HEK293 (cell line): ENCODE measurements at regions not wholly inside any gene's neighbourhood (a gene's known extent, or its start where the extent isn't known, plus 50 kb on each side); places are given as distances from the start of the nearest gene placed in this dataset.

Experiments
- SP2 ChIP-seq: fragments of 450-650 bp; formaldehyde crosslinking; IDR thresholded peaks from 2 replicates; pipeline ENCODE4 v1.5.1; 2016; ENCODE audit warnings: missing biosample characterization, missing genetic modification characterization
- ZIC2 ChIP-seq: fragments of 450-650 bp; formaldehyde crosslinking; IDR thresholded peaks from 2 replicates; pipeline ENCODE4 v1.5.1; 2016; ENCODE audit warnings: missing biosample characterization, missing genetic modification characterization
- ZNF19 ChIP-seq: fragments of 450-650 bp; formaldehyde crosslinking; IDR thresholded peaks from 2 replicates; pipeline ENCODE4; 2016; ENCODE audit warnings: missing biosample characterization, missing genetic modification characterization, low read depth
- ZNF23 ChIP-seq: fragments of 450-650 bp; formaldehyde crosslinking; IDR thresholded peaks from 2 replicates; pipeline ENCODE4 v1.5.1; 2016; ENCODE audit warnings: missing biosample characterization, missing genetic modification characterization, borderline replicate concordance
- ZNF24 ChIP-seq: fragments of 450-650 bp; formaldehyde crosslinking; IDR thresholded peaks from 2 replicates; pipeline ENCODE4 v1.5.1; 2016; ENCODE audit warnings: missing biosample characterization, missing genetic modification characterization
- ZNF274 ChIP-seq, 2 experiments: fragments of 200-500 bp in 1 of 2; fragments of 450-650 bp in 1 of 2; sonication (Bioruptor generic) in 1 of 2; formaldehyde crosslinking in 1 of 2; IDR thresholded peaks; 2 replicates each; pipeline versions ENCODE4 v1.5.1 to v1.6.1; 2014 to 2016; ENCODE audit warnings: borderline replicate concordance in 1 of 2, inconsistent platforms in 1 of 2, low read length in 1 of 2, missing biosample characterization in 1 of 2, missing genetic modification characterization in 1 of 2
- ZNF292 ChIP-seq: fragments of 450-650 bp; formaldehyde crosslinking; IDR thresholded peaks from 2 replicates; pipeline ENCODE4 v1.5.1; 2016; ENCODE audit warnings: low read depth, missing biosample characterization, missing genetic modification characterization, borderline replicate concordance
- ZNF514 ChIP-seq: fragments of 450-650 bp; formaldehyde crosslinking; IDR thresholded peaks from 2 replicates; pipeline ENCODE4 v1.5.1; 2016; ENCODE audit warnings: missing biosample characterization, missing genetic modification characterization
- ZNF555 ChIP-seq: fragments of 450-650 bp; formaldehyde crosslinking; conservative IDR thresholded peaks from 2 replicates; pipeline ENCODE4 v1.5.1; 2017; ENCODE audit warnings: missing biosample characterization, mild to moderate bottlenecking, missing genetic modification characterization, inconsistent platforms
- TF ChIP-seq, protein P1 (sequence below): fragments of 450-650 bp; formaldehyde crosslinking; IDR thresholded peaks from 2 replicates; pipeline ENCODE4 v1.5.1; 2016; ENCODE audit warnings: missing biosample characterization, missing genetic modification characterization
- TF ChIP-seq, protein P2 (sequence below): fragments of 450-650 bp; formaldehyde crosslinking; IDR thresholded peaks from 2 replicates; pipeline ENCODE4 v1.5.1; 2016; ENCODE audit warnings: missing biosample characterization, missing genetic modification characterization
- TF ChIP-seq, protein P3 (sequence below): fragments of 450-650 bp; formaldehyde crosslinking; IDR thresholded peaks from 2 replicates; pipeline ENCODE4 v1.5.1; 2016; ENCODE audit warnings: missing biosample characterization, missing genetic modification characterization
- TF ChIP-seq, protein P4 (sequence below): fragments of 450-650 bp; formaldehyde crosslinking; IDR thresholded peaks from 2 replicates; pipeline ENCODE4 v1.5.1; 2016; ENCODE audit warnings: missing biosample characterization, missing genetic modification characterization

DNA sequence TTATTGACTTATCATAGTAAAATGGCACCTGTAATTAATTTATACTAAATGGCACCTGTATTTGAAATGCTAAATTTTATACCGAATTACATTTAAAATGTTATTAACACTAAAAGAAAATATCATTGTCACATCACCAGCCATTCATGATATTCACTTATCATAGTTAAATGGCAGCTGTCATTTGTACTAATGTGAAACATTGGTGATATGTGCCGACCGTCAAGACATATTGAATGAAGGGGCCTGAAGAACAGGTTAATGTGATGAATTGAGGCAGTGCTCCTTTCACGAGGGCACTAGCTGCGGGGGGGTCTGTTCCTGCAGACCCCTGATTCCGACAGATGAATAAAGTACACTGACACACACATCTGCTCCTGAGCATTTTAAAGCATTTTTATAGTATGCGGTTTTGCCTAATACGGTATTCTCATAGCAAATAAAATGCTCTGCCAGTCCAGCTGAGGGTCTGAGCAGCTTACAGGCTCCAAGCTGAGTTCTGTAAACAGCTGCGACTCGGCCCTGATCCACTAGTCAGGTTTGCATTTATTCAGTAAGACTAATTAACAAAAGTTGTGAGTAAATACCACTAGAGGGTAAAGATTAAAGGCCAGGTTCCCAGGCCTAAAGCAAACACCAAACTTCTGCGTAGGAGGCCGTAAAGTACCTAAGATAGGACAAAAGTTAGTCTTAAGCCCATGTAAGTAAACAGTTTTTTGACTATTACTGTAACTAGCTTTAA is 593.4 kb upstream of the NETO1 start:
- TF ChIP-seq, protein P1, sequence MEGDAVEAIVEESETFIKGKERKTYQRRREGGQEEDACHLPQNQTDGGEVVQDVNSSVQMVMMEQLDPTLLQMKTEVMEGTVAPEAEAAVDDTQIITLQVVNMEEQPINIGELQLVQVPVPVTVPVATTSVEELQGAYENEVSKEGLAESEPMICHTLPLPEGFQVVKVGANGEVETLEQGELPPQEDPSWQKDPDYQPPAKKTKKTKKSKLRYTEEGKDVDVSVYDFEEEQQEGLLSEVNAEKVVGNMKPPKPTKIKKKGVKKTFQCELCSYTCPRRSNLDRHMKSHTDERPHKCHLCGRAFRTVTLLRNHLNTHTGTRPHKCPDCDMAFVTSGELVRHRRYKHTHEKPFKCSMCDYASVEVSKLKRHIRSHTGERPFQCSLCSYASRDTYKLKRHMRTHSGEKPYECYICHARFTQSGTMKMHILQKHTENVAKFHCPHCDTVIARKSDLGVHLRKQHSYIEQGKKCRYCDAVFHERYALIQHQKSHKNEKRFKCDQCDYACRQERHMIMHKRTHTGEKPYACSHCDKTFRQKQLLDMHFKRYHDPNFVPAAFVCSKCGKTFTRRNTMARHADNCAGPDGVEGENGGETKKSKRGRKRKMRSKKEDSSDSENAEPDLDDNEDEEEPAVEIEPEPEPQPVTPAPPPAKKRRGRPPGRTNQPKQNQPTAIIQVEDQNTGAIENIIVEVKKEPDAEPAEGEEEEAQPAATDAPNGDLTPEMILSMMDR (tag by site-specific recombination) = no peak
- TF ChIP-seq ZNF555 (tag by site-specific recombination) (no peak), ZIC2 (tag by site-specific recombination) (no peak), ZNF274 (IDR thresholded peaks at IDR 0.05; ENCODE audit: low read length) (no peak), ZNF274 (tag by site-specific recombination; IDR thresholded peaks at IDR 0.05; ENCODE audit: borderline replicate concordance) (no peak), SP2 (tag by site-specific recombination) (no peak), ZNF514 (tag by site-specific recombination) (no peak), ZNF292 (tag by site-specific recombination) (no peak), ZNF23 (tag by site-specific recombination) (no peak), ZNF19 (tag by site-specific recombination) (no peak), ZNF24 (tag by site-specific recombination) (no peak)
- TF ChIP-seq, protein P2, sequence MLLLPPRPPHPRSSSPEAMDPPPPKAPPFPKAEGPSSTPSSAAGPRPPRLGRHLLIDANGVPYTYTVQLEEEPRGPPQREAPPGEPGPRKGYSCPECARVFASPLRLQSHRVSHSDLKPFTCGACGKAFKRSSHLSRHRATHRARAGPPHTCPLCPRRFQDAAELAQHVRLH (tag by site-specific recombination) = no peak
- TF ChIP-seq, protein P3, sequence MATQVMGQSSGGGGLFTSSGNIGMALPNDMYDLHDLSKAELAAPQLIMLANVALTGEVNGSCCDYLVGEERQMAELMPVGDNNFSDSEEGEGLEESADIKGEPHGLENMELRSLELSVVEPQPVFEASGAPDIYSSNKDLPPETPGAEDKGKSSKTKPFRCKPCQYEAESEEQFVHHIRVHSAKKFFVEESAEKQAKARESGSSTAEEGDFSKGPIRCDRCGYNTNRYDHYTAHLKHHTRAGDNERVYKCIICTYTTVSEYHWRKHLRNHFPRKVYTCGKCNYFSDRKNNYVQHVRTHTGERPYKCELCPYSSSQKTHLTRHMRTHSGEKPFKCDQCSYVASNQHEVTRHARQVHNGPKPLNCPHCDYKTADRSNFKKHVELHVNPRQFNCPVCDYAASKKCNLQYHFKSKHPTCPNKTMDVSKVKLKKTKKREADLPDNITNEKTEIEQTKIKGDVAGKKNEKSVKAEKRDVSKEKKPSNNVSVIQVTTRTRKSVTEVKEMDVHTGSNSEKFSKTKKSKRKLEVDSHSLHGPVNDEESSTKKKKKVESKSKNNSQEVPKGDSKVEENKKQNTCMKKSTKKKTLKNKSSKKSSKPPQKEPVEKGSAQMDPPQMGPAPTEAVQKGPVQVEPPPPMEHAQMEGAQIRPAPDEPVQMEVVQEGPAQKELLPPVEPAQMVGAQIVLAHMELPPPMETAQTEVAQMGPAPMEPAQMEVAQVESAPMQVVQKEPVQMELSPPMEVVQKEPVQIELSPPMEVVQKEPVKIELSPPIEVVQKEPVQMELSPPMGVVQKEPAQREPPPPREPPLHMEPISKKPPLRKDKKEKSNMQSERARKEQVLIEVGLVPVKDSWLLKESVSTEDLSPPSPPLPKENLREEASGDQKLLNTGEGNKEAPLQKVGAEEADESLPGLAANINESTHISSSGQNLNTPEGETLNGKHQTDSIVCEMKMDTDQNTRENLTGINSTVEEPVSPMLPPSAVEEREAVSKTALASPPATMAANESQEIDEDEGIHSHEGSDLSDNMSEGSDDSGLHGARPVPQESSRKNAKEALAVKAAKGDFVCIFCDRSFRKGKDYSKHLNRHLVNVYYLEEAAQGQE (tag by site-specific recombination) = no peak
- TF ChIP-seq, protein P4, sequence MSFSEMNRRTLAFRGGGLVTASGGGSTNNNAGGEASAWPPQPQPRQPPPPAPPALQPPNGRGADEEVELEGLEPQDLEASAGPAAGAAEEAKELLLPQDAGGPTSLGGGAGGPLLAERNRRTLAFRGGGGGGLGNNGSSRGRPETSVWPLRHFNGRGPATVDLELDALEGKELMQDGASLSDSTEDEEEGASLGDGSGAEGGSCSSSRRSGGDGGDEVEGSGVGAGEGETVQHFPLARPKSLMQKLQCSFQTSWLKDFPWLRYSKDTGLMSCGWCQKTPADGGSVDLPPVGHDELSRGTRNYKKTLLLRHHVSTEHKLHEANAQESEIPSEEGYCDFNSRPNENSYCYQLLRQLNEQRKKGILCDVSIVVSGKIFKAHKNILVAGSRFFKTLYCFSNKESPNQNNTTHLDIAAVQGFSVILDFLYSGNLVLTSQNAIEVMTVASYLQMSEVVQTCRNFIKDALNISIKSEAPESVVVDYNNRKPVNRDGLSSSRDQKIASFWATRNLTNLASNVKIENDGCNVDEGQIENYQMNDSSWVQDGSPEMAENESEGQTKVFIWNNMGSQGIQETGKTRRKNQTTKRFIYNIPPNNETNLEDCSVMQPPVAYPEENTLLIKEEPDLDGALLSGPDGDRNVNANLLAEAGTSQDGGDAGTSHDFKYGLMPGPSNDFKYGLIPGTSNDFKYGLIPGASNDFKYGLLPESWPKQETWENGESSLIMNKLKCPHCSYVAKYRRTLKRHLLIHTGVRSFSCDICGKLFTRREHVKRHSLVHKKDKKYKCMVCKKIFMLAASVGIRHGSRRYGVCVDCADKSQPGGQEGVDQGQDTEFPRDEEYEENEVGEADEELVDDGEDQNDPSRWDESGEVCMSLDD (tag by site-specific recombination) = no peak
